ENCODE measurements at regions not wholly inside any gene's neighbourhood (a gene's known extent, or its start where the extent isn't known, plus 50 kb on each side); places are given as distances from the start of the nearest gene placed in this dataset.

DNA sequence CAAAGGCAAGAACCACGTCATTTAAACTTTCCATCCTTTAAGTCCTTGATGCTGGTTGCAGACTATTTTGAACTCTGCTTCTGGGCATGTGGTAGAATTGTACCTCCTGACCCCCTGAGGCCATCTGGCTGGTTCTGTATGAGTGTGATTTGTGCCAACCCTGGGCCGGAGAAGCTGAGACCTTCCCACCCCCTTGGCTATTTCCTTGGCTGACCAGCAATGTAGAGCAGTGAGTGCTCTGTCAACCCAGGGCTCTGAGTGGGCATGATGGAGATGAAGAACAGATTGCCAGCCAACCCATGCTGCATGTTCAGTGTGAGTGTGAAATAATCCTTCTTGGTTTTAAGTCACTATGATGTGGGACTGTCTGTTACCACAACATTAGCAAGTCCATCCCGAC, 82.1 kb upstream of the RASGRP1 start:
- H3K4me1 ChIP-seq (replicated peaks in 1 of 4; ENCODE audit: control insufficient read depth in 3 of 4, insufficient read depth in 4 of 4, low read length in 3 of 4): peaks cover 0 to 2% (median 0%) of the 10 kb centered on the region in 4 experiments; a peak in 1 of 7 replicates
- POLR2A ChIA-PET (ENCODE audit: partially characterized antibody): no interaction called here
- H2BK120ac ChIP-seq (replicated peaks; ENCODE audit: low read depth, low read length): no peak overlapping the region
- no peak overlapping the region for H3K27ac ChIP-seq (ENCODE audit: low read depth, low read length)
- DNase-seq (ENCODE audit: low read depth in 1 of 2, low spot score in 2 of 2) (no peak), FAIRE-seq (no peak)
- H4K20me1 ChIP-seq (replicated peaks in 1 of 2; ENCODE audit: control insufficient read depth in 1 of 2, insufficient read depth in 2 of 2, low read length in 2 of 2): no peaks in the 10 kb centered on the region
- no peaks in the 10 kb centered on the region; a peak in 1 of 4 replicates for H3K9me3 ChIP-seq (ENCODE audit: insufficient read depth in 2 of 2, low read depth in 1 of 2, low read length in 1 of 2)
- no peak overlapping the region for H4K8ac ChIP-seq (ENCODE audit: extremely low read depth, insufficient read depth, low read length)
- H3K36me3 ChIP-seq (ENCODE audit: control insufficient read depth in 2 of 4, insufficient read depth in 4 of 4, low read length in 3 of 4): no peaks in the 10 kb centered on the region
- no peaks in the 10 kb centered on the region for H3K27me3 ChIP-seq (replicated peaks in 1 of 4; ENCODE audit: control insufficient read depth in 3 of 4, extremely low read depth in 1 of 4, insufficient read depth in 3 of 4, low read length in 3 of 4)
- H3K4ac ChIP-seq (replicated peaks; ENCODE audit: insufficient read length, low read depth, low read length): no peak overlapping the region
- H2BK15ac ChIP-seq (ENCODE audit: low read length): no peak overlapping the region
- no peaks in the 10 kb centered on the region for H3K79me2 ChIP-seq (ENCODE audit: control insufficient read depth in 1 of 2, insufficient read depth in 2 of 2, low read length in 2 of 2)
- no peak overlapping the region for H2AK5ac ChIP-seq (ENCODE audit: low read depth, low read length)
- H3K4me3 ChIP-seq (ENCODE audit: extremely low read depth in 1 of 4, insufficient read depth in 2 of 4, low read depth in 3 of 4, low read length in 4 of 4): no peak overlapping the region
- H4K5ac ChIP-seq (ENCODE audit: insufficient read length, low read depth, low read length): no peak overlapping the region
- H2AFZ ChIP-seq (ENCODE audit: low read length): no peak overlapping the region
- H3K56ac ChIP-seq (replicated peaks; ENCODE audit: insufficient read length, low read depth, low read length): no peak overlapping the region
- TF ChIP-seq HDAC6 (IDR thresholded peaks at IDR 0.05; ENCODE audit: low read depth, low read length) (no peak), TEAD4 (IDR thresholded peaks at IDR 0.05; ENCODE audit: low read depth, low read length) (no peak)
- TF ChIP-seq, protein P1, sequence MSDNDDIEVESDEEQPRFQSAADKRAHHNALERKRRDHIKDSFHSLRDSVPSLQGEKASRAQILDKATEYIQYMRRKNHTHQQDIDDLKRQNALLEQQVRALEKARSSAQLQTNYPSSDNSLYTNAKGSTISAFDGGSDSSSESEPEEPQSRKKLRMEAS (IDR thresholded peaks at IDR 0.05): no peak
- H2BK20ac ChIP-seq (ENCODE audit: low read length): no peak overlapping the region
- WGBS, 2 experiments (ENCODE audit: extremely low coverage in 1 of 2, insufficient coverage in 1 of 2, insufficient read length in 1 of 2, insufficient replicate concordance in 2 of 2, low coverage in 1 of 2, low lambda C conversion rate in 2 of 2, missing lambda C conversion rate in 1 of 2): 94% methylated on average over 3 of the region's 3 CpGs; no CpG with 5 or more reads in 1 of the 2 experiments
- no peak overlapping the region for H3K9ac ChIP-seq (replicated peaks in 1 of 4; ENCODE audit: extremely low read depth in 1 of 4, low read depth in 3 of 4, low read length in 3 of 4)
- no peak overlapping the region for H3K18ac ChIP-seq (ENCODE audit: extremely low read depth, low read length)
- no peaks in the 10 kb centered on the region for H3K79me1 ChIP-seq (ENCODE audit: low read depth, low read length)
- no peaks in the 10 kb centered on the region for H3K23me2 ChIP-seq (ENCODE audit: low read depth, low read length)
- no peak overlapping the region for H4K91ac ChIP-seq (replicated peaks; ENCODE audit: insufficient read length, low read length)
- no peak overlapping the region for H2BK12ac ChIP-seq (ENCODE audit: low read depth, low read length)
- H3K4me2 ChIP-seq (ENCODE audit: insufficient read depth in 1 of 2, low read depth in 2 of 2, low read length in 2 of 2): no peak overlapping the region
- H3K23ac ChIP-seq (ENCODE audit: insufficient read length): no peak overlapping the region
- CTCF ChIA-PET (ENCODE audit: partially characterized antibody): interaction anchor here (0.7 to 3.7 kb wide), 10 partner anchors 13 to 637 kb away, joined by 3 to 15 read pairs (median 6); partner anchors contain the start of gene RASGRP1
- H2BK5ac ChIP-seq (ENCODE audit: low read depth, low read length): no peak overlapping the region
- no peak overlapping the region for H3K14ac ChIP-seq (ENCODE audit: insufficient read length)
